ENCODE measurements at regions not wholly inside any gene's neighbourhood (a gene's known extent, or its start where the extent isn't known, plus 50 kb on each side); places are given as distances from the start of the nearest gene placed in this dataset.
"Not testable (repeated sequence)": the region's sequence is repeated elsewhere in the genome, so short reads cannot be mapped to it uniquely, and the experiment has no call there.

GRCh38 chr2:87582579-87582978 is 165.3 kb upstream of the PLGLB2 start:
- H3K4me3 ChIP-seq (ENCODE audit: low read length); DNase-seq (ENCODE audit: low read depth): not testable (repeated sequence)

- not testable (repeated sequence) for H3K4me3 ChIP-seq (ENCODE audit: low read length); DNase-seq (ENCODE audit: low read depth)
Observed at GRCh38 chr2:87583370-87583769, 164.5 kb upstream of the PLGLB2 start.

GRCh38 chr2:87583803-87584202 is 164.1 kb upstream of the PLGLB2 start:
- DNase-seq (ENCODE audit: low read depth); H3K4me3 ChIP-seq (ENCODE audit: low read length): not testable (repeated sequence)

GRCh38 chr2:87584268-87584906 is 163.5 kb upstream of the PLGLB2 start:
- H3K4me3 ChIP-seq (ENCODE audit: low read length); DNase-seq (ENCODE audit: low read depth): not testable (repeated sequence)

GRCh38 chr2:87587934-87588333 is 160.0 kb upstream of the PLGLB2 start:
- not testable (repeated sequence) for DNase-seq (ENCODE audit: low read depth)

GRCh38 chr2:87592974-87593373 is 154.9 kb upstream of the PLGLB2 start:
- not testable (repeated sequence) for DNase-seq (ENCODE audit: low read depth); H3K4me3 ChIP-seq (ENCODE audit: low read length)

More at GRCh38 chr2:87587934-87588333, 160.0 kb upstream of the PLGLB2 start:
- H3K4me3 ChIP-seq (ENCODE audit: low read length): not testable (repeated sequence)

DNA sequence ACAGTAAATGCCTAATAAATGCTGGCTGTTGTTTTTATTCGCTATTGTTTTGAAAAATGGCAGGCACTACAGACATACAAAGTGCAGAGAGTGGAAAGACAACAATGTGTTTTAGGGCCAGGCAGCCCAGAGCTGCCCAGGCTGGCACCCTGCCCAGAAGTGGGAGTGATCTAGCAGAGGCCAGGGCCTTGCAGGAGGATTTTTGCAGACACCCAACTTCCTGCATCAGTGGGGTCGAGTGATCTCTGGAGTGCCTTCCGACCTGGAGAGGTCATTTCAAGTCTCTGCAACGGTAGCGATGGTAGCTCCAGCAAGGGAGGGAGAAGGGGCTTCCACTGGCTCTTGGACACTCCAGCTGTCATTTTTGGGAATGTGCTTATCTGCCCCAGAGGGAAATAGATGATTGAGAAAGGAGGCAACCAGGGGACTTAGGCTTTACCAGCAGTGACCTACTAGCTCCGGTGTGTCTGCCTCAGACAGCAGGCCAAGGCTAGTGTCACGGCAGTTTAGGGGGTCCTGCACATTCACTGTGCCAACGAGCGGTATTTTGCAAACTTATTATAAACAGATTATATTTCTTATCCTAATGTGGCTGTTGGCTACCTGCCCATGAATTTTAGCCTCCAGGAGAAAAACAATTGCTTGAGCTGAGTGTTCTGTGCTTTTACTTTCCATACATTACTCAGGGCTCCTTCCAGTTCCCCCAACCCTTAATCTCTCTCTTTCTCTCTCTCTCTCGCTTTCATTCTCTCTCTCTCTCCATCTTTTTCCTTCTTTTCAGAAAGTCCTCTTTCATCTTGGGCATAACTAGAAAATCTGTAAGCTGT is 153.9 kb upstream of the PLGLB2 start:
- not testable (repeated sequence) for DNase-seq (ENCODE audit: low read depth)

GRCh38 chr2:87594611-87594992 is 153.3 kb upstream of the PLGLB2 start:
- H3K4me3 ChIP-seq (ENCODE audit: low read length); DNase-seq (ENCODE audit: low read depth): not testable (repeated sequence)

More for the DNA sequence above, 153.9 kb upstream of the PLGLB2 start:
- H3K4me3 ChIP-seq (ENCODE audit: low read length): peak overlapping the region; percentile 8

- DNase-seq (ENCODE audit: low read depth); H3K4me3 ChIP-seq (ENCODE audit: low read length): not testable (repeated sequence)
Observed at GRCh38 chr2:87595017-87595416, 152.9 kb upstream of the PLGLB2 start.

GRCh38 chr2:87600961-87601360 is 146.9 kb upstream of the PLGLB2 start:
- H3K4me3 ChIP-seq (ENCODE audit: low read length); DNase-seq (ENCODE audit: low read depth): not testable (repeated sequence)

DNA sequence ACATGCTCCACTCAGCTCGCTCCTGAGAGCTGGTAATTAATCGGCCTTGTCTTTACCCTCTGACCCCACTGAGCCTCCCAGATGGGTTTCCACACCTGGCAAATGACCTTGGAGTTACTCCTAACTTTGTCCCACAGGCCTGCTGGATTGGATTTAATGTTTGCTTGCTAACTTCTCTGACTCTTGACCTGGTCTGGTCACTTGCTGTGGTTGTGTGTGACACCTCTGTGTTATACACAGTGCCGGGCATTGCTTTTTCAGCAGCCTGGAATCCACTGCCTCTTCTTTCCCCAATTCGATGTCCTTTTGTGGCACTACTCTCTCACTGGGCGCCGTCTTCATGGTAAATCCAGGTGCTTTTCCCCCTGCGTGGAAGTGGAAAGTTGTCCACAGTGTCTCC is 145.8 kb upstream of the PLGLB2 start:
- H3K4me3 ChIP-seq (ENCODE audit: low read length); DNase-seq (ENCODE audit: low read depth): not testable (repeated sequence)

- not testable (repeated sequence) for H3K4me3 ChIP-seq (ENCODE audit: low read length); DNase-seq (ENCODE audit: low read depth)
Observed at GRCh38 chr2:87602728-87603127, 145.2 kb upstream of the PLGLB2 start.

DNA sequence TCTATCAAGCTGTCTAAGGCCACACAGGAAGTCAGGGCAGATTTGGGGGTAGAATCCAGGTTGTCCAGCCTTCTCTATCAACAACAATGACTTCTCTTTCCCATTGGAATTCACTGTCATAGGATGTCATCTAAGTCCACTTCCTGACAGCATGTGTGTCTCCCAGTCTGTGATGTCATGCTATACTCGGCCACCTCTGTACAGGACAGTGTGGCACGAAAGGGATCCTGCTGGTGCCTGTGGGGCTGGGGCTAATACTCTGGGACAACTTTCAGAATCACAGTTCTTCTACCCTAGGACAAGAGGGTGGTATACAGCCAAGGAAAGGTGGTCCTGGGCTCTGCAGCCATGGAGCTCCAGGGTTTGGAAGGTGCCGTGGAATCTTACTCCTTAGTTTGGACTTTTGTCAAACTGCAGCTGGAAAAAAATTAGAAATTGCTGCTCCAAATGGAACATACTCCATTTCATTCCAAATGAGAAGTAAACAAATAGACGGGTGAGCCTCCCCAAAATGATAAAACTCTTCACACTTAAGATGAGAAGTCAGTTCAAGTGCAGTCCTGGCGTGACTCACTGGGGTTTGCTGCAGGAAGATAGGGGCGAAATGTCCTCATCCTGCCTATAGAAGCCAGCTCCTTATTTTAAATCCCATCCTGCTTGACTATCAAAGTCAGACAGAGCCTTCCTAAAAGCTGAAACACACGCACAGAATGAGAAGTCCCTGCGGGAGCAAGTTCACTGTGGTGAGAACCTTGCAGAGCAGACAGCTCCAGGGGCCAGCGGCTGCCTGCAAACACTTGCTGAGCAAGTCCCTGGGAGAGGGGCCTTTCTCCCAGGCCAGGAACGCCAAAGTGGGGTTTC is 144.2 kb upstream of the PLGLB2 start:
- H3K4me3 ChIP-seq (ENCODE audit: low read length); DNase-seq (ENCODE audit: low read depth): not testable (repeated sequence)

- H3K4me3 ChIP-seq (ENCODE audit: low read length); DNase-seq (ENCODE audit: low read depth): not testable (repeated sequence)
Observed at GRCh38 chr2:87604279-87604818, 143.5 kb upstream of the PLGLB2 start.

GRCh38 chr2:87604980-87605379 is 142.9 kb upstream of the PLGLB2 start:
- H3K4me3 ChIP-seq (ENCODE audit: low read length); DNase-seq (ENCODE audit: low read depth): not testable (repeated sequence)

DNA sequence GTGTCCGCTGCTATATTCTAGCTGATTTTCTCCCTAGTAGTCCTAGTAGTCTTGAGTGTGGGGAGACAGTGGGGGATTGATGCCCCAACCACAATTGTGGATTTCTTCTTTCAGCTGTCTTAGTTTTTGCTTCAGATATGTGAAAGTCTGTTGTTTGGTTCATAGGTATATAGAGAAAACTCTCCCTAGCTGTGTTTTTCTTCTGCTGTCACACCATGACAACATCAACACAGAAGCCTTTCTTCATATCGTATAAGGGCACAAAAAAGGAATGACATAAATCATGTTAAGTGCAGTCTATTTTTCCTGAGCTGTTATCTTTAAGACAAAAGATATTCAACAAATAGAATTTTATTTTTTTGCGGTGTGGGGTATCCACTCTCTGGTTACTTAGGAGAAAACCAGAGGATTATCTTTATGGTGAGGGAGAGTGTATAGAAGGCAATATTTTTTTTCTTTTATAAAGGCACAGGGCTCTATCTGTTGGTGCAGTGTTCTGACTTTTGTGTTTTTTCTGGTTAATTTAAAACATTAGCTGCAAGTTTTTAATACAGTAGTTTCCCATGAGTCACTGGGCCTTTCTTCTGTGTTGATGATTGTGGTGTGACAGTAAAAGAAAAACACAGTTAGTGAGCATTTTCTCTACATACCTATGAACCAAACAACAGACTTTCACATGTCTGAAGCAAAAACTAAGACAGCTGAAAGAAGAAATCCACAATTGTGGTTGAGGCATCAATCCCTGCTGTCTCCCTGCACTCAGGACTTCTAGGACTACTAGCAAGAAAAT is 139.3 kb upstream of the PLGLB2 start:
- not testable (repeated sequence) for H3K4me3 ChIP-seq (ENCODE audit: low read length); DNase-seq (ENCODE audit: low read depth)

GRCh38 chr2:87610974-87611373 is 136.9 kb upstream of the PLGLB2 start:
- not testable (repeated sequence) for DNase-seq (ENCODE audit: low read depth); H3K4me3 ChIP-seq (ENCODE audit: low read length)

- not testable (repeated sequence) for H3K4me3 ChIP-seq (ENCODE audit: low read length); DNase-seq (ENCODE audit: low read depth)
Observed at GRCh38 chr2:87611416-87611815, 136.5 kb upstream of the PLGLB2 start.

DNA sequence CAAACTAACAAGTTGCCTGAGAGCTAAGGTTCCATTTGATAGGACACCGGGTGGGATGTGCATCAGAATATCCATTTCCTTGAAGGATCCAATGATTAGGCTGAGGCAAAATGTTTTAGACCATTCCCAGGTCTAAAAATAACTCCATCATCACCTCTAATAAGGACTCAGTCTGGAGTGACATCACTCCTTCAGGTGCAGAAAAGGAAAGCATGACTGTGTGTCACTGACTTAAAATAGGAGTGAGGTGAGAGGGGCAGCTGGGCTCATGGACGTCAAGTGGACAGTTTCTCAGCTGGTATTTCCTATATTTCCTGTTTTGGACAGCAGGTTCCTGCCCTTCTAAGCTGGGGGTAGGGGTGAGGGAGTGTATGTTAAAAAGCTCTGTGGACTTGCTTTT is 135.9 kb upstream of the PLGLB2 start:
- not testable (repeated sequence) for H3K4me3 ChIP-seq (ENCODE audit: low read length); DNase-seq (ENCODE audit: low read depth)

Measured in retinal pigment epithelial cell (primary cell).